HepG2 (cell line): ENCODE measurements at regions not wholly inside any gene's neighbourhood (a gene's known extent, or its start where the extent isn't known, plus 50 kb on each side); places are given as distances from the start of the nearest gene placed in this dataset.

Source experiments
- ATF7 ChIP-seq, 2 experiments: fragments of 450-650 bp in 1 of 2; sonication (generic) in 1 of 2; formaldehyde crosslinking in 1 of 2; IDR thresholded peaks; 2 replicates each; pipeline versions ENCODE4 v1.4.0 to v1.6.1; 2016 to 2020; ENCODE audit warnings: antibody characterized with exemption in 1 of 2, mild to moderate bottlenecking in 1 of 2, missing genetic modification reagents in 1 of 2
- FOSL2 ChIP-seq: sonication (generic); formaldehyde crosslinking; IDR thresholded peaks from 2 replicates; pipeline ENCODE4 v1.4.0; 2020; ENCODE audit warnings: missing genetic modification reagents
- HOXA3 ChIP-seq: sonication (generic); formaldehyde crosslinking; IDR thresholded peaks from 2 replicates; pipeline ENCODE4 v1.5.0; 2020; ENCODE audit warnings: missing genetic modification reagents
- JUNB ChIP-seq: sonication (generic); formaldehyde crosslinking; IDR thresholded peaks from 2 replicates; pipeline ENCODE4 v1.8.0; 2022; ENCODE audit warnings: missing genetic modification reagents, mild to moderate bottlenecking, borderline replicate concordance
- KDM2A ChIP-seq: sonication (generic); formaldehyde crosslinking; IDR thresholded peaks from 2 replicates; pipeline ENCODE4 v1.4.0; 2020; ENCODE audit warnings: low read depth, missing genetic modification reagents, borderline replicate concordance
- NCOA5 ChIP-seq: sonication (generic); formaldehyde crosslinking; IDR thresholded peaks from 2 replicates; pipeline ENCODE4 v1.4.0; 2020; ENCODE audit warnings: missing genetic modification reagents
- RBM22 ChIP-seq: fragments of 200-400 bp; formaldehyde crosslinking; optimal IDR thresholded peaks from 2 replicates; pipeline ENCODE3; 2017; ENCODE audit warnings: mild to moderate bottlenecking, low read length, moderate library complexity
- SOX13 ChIP-seq, 3 experiments: fragments of 450-650 bp in 1 of 3; sonication (generic) in 1 of 3; formaldehyde crosslinking in 1 of 3; IDR thresholded peaks in 2 of 3; conservative IDR thresholded peaks in 1 of 3; 2 replicates each; pipeline versions ENCODE4 v1.5.0 to v1.6.1; 2016 to 2020; ENCODE audit warnings: antibody characterized with exemption in 1 of 3, mild to moderate bottlenecking in 1 of 3, missing compliant biosample characterization in 1 of 3, missing genetic modification reagents in 1 of 3, moderate library complexity in 1 of 3
- ZNF530 ChIP-seq: sonication (generic); formaldehyde crosslinking; IDR thresholded peaks from 2 replicates; pipeline ENCODE4 v1.5.0; 2020; ENCODE audit warnings: low read depth, mild to moderate bottlenecking, missing genetic modification reagents
- ZNF674 ChIP-seq: sonication (generic); formaldehyde crosslinking; IDR thresholded peaks from 2 replicates; pipeline ENCODE4 v1.5.0; 2020; ENCODE audit warnings: low read depth, mild to moderate bottlenecking, missing genetic modification reagents
- TF ChIP-seq, protein P1 (sequence below), 2 experiments: sonication (generic) in 1 of 2; formaldehyde crosslinking in 1 of 2; IDR thresholded peaks; 2 replicates each; pipeline versions ENCODE4 v1.4.0 to v1.6.1; 2016 to 2020; ENCODE audit warnings: borderline replicate concordance in 1 of 2, low read depth in 1 of 2, mild to moderate bottlenecking in 1 of 2, missing genetic modification reagents in 1 of 2
- TF ChIP-seq, protein P2 (sequence below): sonication (generic); formaldehyde crosslinking; IDR thresholded peaks from 2 replicates; pipeline ENCODE4 v1.8.1; 2023; ENCODE audit warnings: missing genetic modification reagents, mild to moderate bottlenecking, borderline replicate concordance
- TF ChIP-seq, protein P3 (sequence below): sonication (generic); formaldehyde crosslinking; conservative IDR thresholded peaks from 2 replicates; pipeline ENCODE4 v1.4.0; 2020; ENCODE audit warnings: mild to moderate bottlenecking, missing genetic modification reagents, moderate library complexity
- TF ChIP-seq, protein P4 (sequence below): sonication (generic); formaldehyde crosslinking; IDR thresholded peaks from 2 replicates; pipeline ENCODE4 v1.5.0; 2020; ENCODE audit warnings: mild to moderate bottlenecking, missing genetic modification reagents, borderline replicate concordance

DNA sequence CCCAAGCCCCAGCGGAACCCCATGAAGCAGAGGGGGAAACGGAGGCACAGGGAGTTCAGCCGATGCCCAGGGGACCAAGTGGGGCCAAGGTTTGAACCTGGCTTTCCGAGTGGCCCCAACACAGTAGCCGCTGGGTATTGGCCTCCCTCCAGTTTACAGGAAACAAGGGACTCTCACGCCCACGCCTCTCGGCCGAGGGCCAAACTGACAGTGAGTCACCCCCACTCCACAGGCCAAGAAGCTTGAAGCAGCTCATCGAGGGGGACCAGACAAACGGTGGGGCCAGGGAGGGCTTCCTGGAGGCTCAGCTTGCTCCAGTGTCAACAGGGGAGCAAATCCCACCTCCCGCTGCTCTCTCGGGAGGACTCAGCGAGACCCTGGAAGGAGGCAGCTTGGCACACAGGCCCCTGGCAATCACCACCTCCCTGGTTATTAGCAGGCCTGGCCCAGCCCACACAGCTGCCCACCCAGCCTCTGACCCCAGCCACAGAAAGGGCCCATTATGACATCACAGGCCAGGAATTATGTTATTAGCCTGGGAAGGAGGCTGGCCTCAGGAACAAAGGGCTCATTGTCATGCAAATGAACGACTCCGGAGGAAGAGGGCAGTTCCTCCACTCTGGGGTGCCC lies 54.6 kb downstream of the NCOR2 start (continued):
- TF ChIP-seq, protein P1, sequence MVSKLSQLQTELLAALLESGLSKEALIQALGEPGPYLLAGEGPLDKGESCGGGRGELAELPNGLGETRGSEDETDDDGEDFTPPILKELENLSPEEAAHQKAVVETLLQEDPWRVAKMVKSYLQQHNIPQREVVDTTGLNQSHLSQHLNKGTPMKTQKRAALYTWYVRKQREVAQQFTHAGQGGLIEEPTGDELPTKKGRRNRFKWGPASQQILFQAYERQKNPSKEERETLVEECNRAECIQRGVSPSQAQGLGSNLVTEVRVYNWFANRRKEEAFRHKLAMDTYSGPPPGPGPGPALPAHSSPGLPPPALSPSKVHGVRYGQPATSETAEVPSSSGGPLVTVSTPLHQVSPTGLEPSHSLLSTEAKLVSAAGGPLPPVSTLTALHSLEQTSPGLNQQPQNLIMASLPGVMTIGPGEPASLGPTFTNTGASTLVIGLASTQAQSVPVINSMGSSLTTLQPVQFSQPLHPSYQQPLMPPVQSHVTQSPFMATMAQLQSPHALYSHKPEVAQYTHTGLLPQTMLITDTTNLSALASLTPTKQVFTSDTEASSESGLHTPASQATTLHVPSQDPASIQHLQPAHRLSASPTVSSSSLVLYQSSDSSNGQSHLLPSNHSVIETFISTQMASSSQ (IDR thresholded peaks at IDR 0.05; ENCODE audit: low read depth), result no peak
- TF ChIP-seq, protein P1 (CRISPR knock-in tag; IDR thresholded peaks at IDR 0.05; ENCODE audit: borderline replicate concordance), result 0 out of 2 replicates have a peak, but pooled peaks have one; percentile 22
- TF ChIP-seq ZNF674 (CRISPR knock-in tag), result no peak
- TF ChIP-seq, protein P2, sequence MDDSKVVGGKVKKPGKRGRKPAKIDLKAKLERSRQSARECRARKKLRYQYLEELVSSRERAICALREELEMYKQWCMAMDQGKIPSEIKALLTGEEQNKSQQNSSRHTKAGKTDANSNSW, result 0 out of 2 replicates have a peak, but pooled peaks have one; percentile 24
- TF ChIP-seq FOSL2 (CRISPR knock-in tag), result peak; percentile 85
- peak; percentile 71 for TF ChIP-seq RBM22
- 0 out of 2 replicates have a peak, but pooled peaks have one; percentile 32 for TF ChIP-seq KDM2A (CRISPR knock-in tag)
- TF ChIP-seq SOX13 (IDR thresholded peaks at IDR 0.05), result peak; percentile 78
- peak in 1 of 2 experiments; percentile 97; a peak in 2 of 4 replicates for TF ChIP-seq SOX13 (CRISPR knock-in tag; conservative IDR thresholded peaks at IDR 0.05 in 1 of 2, IDR thresholded peaks at IDR 0.05 in 1 of 2)
- TF ChIP-seq, protein P3, sequence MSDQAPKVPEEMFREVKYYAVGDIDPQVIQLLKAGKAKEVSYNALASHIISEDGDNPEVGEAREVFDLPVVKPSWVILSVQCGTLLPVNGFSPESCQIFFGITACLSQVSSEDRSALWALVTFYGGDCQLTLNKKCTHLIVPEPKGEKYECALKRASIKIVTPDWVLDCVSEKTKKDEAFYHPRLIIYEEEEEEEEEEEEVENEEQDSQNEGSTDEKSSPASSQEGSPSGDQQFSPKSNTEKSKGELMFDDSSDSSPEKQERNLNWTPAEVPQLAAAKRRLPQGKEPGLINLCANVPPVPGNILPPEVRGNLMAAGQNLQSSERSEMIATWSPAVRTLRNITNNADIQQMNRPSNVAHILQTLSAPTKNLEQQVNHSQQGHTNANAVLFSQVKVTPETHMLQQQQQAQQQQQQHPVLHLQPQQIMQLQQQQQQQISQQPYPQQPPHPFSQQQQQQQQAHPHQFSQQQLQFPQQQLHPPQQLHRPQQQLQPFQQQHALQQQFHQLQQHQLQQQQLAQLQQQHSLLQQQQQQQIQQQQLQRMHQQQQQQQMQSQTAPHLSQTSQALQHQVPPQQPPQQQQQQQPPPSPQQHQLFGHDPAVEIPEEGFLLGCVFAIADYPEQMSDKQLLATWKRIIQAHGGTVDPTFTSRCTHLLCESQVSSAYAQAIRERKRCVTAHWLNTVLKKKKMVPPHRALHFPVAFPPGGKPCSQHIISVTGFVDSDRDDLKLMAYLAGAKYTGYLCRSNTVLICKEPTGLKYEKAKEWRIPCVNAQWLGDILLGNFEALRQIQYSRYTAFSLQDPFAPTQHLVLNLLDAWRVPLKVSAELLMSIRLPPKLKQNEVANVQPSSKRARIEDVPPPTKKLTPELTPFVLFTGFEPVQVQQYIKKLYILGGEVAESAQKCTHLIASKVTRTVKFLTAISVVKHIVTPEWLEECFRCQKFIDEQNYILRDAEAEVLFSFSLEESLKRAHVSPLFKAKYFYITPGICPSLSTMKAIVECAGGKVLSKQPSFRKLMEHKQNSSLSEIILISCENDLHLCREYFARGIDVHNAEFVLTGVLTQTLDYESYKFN (CRISPR knock-in tag), result peak; percentile 48; the same call in 1 of the 2 replicates
- no peak for TF ChIP-seq NCOA5 (CRISPR knock-in tag)
- TF ChIP-seq JUNB (CRISPR knock-in tag), result no peak
- TF ChIP-seq ZNF530, result no peak
- TF ChIP-seq, protein P4, sequence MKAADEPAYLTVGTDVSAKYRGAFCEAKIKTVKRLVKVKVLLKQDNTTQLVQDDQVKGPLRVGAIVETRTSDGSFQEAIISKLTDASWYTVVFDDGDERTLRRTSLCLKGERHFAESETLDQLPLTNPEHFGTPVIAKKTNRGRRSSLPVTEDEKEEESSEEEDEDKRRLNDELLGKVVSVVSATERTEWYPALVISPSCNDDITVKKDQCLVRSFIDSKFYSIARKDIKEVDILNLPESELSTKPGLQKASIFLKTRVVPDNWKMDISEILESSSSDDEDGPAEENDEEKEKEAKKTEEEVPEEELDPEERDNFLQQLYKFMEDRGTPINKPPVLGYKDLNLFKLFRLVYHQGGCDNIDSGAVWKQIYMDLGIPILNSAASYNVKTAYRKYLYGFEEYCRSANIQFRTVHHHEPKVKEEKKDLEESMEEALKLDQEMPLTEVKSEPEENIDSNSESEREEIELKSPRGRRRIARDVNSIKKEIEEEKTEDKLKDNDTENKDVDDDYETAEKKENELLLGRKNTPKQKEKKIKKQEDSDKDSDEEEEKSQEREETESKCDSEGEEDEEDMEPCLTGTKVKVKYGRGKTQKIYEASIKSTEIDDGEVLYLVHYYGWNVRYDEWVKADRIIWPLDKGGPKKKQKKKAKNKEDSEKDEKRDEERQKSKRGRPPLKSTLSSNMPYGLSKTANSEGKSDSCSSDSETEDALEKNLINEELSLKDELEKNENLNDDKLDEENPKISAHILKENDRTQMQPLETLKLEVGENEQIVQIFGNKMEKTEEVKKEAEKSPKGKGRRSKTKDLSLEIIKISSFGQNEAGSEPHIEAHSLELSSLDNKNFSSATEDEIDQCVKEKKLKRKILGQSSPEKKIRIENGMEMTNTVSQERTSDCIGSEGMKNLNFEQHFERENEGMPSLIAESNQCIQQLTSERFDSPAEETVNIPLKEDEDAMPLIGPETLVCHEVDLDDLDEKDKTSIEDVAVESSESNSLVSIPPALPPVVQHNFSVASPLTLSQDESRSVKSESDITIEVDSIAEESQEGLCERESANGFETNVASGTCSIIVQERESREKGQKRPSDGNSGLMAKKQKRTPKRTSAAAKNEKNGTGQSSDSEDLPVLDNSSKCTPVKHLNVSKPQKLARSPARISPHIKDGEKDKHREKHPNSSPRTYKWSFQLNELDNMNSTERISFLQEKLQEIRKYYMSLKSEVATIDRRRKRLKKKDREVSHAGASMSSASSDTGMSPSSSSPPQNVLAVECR (CRISPR knock-in tag), result no peak; the same call in 1 of the 2 replicates
- peak; percentile 10; the same call in 1 of the 2 replicates for TF ChIP-seq HOXA3 (CRISPR knock-in tag)
- TF ChIP-seq ATF7 (IDR thresholded peaks at IDR 0.05), result no peak
- TF ChIP-seq ATF7 (CRISPR knock-in tag; IDR thresholded peaks at IDR 0.05), result 0 out of 2 replicates have a peak, but pooled peaks have one; percentile 32
